Upper lobe of left lung (tissue), 6 donors: ENCODE measurements at regions not wholly inside any gene's neighbourhood (a gene's known extent, or its start where the extent isn't known, plus 50 kb on each side); places are given as distances from the start of the nearest gene placed in this dataset.

Experiments used
- ATAC-seq, 2 donors: fragments of 200-7000 bp; cut with Tn5 transposase; one replicate each; pipeline ENCODE4 v1.9.1; 2022; ENCODE audit warnings: mild to moderate bottlenecking in 2 of 2, moderate library complexity in 2 of 2; ENCODE audit not compliant: low FRiP score in 2 of 2
- DNase-seq, 2 donors: peaks; one replicate each; pipeline ENCODE4 v3.0.0-alpha.2; 2019 to 2020
- H3K27ac ChIP-seq, 4 donors: fragments of 200-600 bp; sonication (generic); one replicate each; pipeline ENCODE4 v1.5.1; 2016 to 2019
- H3K27me3 ChIP-seq, 4 donors: fragments of 200-600 bp; sonication (generic); one replicate each; pipeline ENCODE4 v1.5.1; 2017 to 2019
- H3K36me3 ChIP-seq, 4 donors: fragments of 200-600 bp; sonication (generic); one replicate each; pipeline ENCODE4 v1.5.1; 2016 to 2019
- H3K4me1 ChIP-seq, 4 donors: fragments of 200-600 bp; sonication (generic); one replicate each; pipeline ENCODE4 v1.5.1; 2018 to 2019
- H3K4me3 ChIP-seq, 4 donors: fragments of 200-600 bp; sonication (generic); one replicate each; pipeline ENCODE4 v1.5.1; 2017 to 2019; ENCODE audit warnings: mild to moderate bottlenecking in 2 of 4, moderate library complexity in 1 of 4
- H3K9me3 ChIP-seq, 4 donors: fragments of 200-600 bp; sonication (generic); one replicate each; pipeline ENCODE4 v1.5.1; 2018 to 2019
- CTCF ChIP-seq, 6 experiments: fragments of 450-650 bp in 4 of 6; fragments of 200-600 bp in 2 of 6; sonication (generic) in 2 of 6; IDR thresholded peaks; one replicate each; pipeline ENCODE4 v1.5.1; 2016 to 2019; ENCODE audit warnings: antibody characterized with exemption in 6 of 6
- EP300 ChIP-seq, 4 donors: sonication (generic); formaldehyde crosslinking; IDR thresholded peaks; one replicate each; pipeline ENCODE4 v1.5.1; 2017; ENCODE audit warnings: antibody characterized with exemption in 4 of 4, control low read depth in 2 of 4
- POLR2A ChIP-seq, 4 donors: fragments of 450-650 bp; IDR thresholded peaks; one replicate each; pipeline ENCODE4 v1.5.1; 2016 to 2017; ENCODE audit warnings: antibody characterized with exemption in 4 of 4, mild to moderate bottlenecking in 2 of 4
- POLR2AphosphoS5 ChIP-seq, 2 donors: sonication (generic); formaldehyde crosslinking; IDR thresholded peaks; one replicate each; pipeline ENCODE4 v1.5.1; 2017; ENCODE audit warnings: antibody characterized with exemption in 2 of 2
- WGBS, 2 donors: methylation state at CpG; one replicate each; pipeline ENCODE4 v1.1.5; 2017 to 2018; 5-methylcytosine and 5-hydroxymethylcytosine counted together
- donor health status: DM: no; HTN: no; CAD: no; lungs with moderate emphysema.
- donor health status: DM: no; HTN: yes; CAD: no; lungs with severe emphysema.

GRCh38 chr5:130890610-130891009, 274.4 kb downstream of the HINT1 start:
- Histone ChIP-seq H3K27me3 (no peaks in the 10 kb centered on the region), H3K4me1 (no peaks in the 10 kb centered on the region), H3K36me3 (no peaks in the 10 kb centered on the region), H3K4me3 (no peak overlapping the region), H3K27ac (no peak overlapping the region), H3K9me3 (no peaks in the 10 kb centered on the region)
- TF ChIP-seq POLR2A (IDR thresholded peaks at IDR 0.05) (no peak), EP300 (IDR thresholded peaks at IDR 0.05) (no peak), CTCF (IDR thresholded peaks at IDR 0.05) (no peak), POLR2AphosphoS5 (IDR thresholded peaks at IDR 0.05) (no peak)
- DNase-seq (no peak), ATAC-seq (no peak)
- WGBS, 2 donors = 96% methylated on average over 2 of the region's 2 CpGs

GRCh38 chr5:130885691-130886090, 279.4 kb downstream of the HINT1 start:
- TF ChIP-seq CTCF (IDR thresholded peaks at IDR 0.05) = no peak
- no peak for TF ChIP-seq POLR2AphosphoS5 (IDR thresholded peaks at IDR 0.05)
- no peak for TF ChIP-seq EP300 (IDR thresholded peaks at IDR 0.05)
- TF ChIP-seq POLR2A (IDR thresholded peaks at IDR 0.05) = no peak
- Histone ChIP-seq H3K4me1 (no peaks in the 10 kb centered on the region), H3K36me3 (no peaks in the 10 kb centered on the region), H3K27ac (no peak overlapping the region), H3K9me3 (no peaks in the 10 kb centered on the region), H3K27me3 (no peaks in the 10 kb centered on the region), H3K4me3 (no peak overlapping the region)
- DNase-seq (no peak), ATAC-seq (no peak)
- WGBS, 2 donors = 55 to 59% methylated on average over 3 of the region's 3 CpGs

GRCh38 chr5:130885027-130885426, 280.0 kb downstream of the HINT1 start:
- no peak for DNase-seq
- no peak for TF ChIP-seq CTCF (IDR thresholded peaks at IDR 0.05)
- TF ChIP-seq EP300 (IDR thresholded peaks at IDR 0.05) = no peak
- no peak for TF ChIP-seq POLR2AphosphoS5 (IDR thresholded peaks at IDR 0.05)
- no peak for TF ChIP-seq POLR2A (IDR thresholded peaks at IDR 0.05)
- no peak overlapping the region for H3K27ac ChIP-seq
- H3K36me3 ChIP-seq = no peaks in the 10 kb centered on the region
- H3K9me3 ChIP-seq = no peaks in the 10 kb centered on the region
- no peak for ATAC-seq
- H3K4me1 ChIP-seq = no peaks in the 10 kb centered on the region
- no peak overlapping the region for H3K4me3 ChIP-seq
- 79 to 86% methylated on average over 3 of the region's 3 CpGs for WGBS, 2 donors
- H3K27me3 ChIP-seq = no peaks in the 10 kb centered on the region

- 84 to 86% methylated on average over 2 of the region's 2 CpGs for WGBS, 2 donors
- Histone ChIP-seq H3K4me1 (no peaks in the 10 kb centered on the region), H3K27me3 (no peaks in the 10 kb centered on the region), H3K9me3 (no peaks in the 10 kb centered on the region), H3K27ac (no peak overlapping the region), H3K36me3 (no peaks in the 10 kb centered on the region), H3K4me3 (no peak overlapping the region)
- no peak for TF ChIP-seq CTCF (IDR thresholded peaks at IDR 0.05)
- TF ChIP-seq POLR2AphosphoS5 (IDR thresholded peaks at IDR 0.05) = no peak
- no peak for TF ChIP-seq EP300 (IDR thresholded peaks at IDR 0.05)
- no peak for TF ChIP-seq POLR2A (IDR thresholded peaks at IDR 0.05)
- no peak for DNase-seq
- ATAC-seq = no peak
These were observed 281.0 kb downstream of the HINT1 start for GRCh38 chr5:130884023-130884422.

GRCh38 chr5:130875656-130876055, 289.4 kb downstream of the HINT1 start:
- no peaks in the 10 kb centered on the region for H3K27me3 ChIP-seq
- no peaks in the 10 kb centered on the region for H3K9me3 ChIP-seq
- H3K4me3 ChIP-seq = no peak overlapping the region
- ATAC-seq = no peak
- no peak for DNase-seq
- H3K4me1 ChIP-seq = no peaks in the 10 kb centered on the region
- H3K36me3 ChIP-seq = no peaks in the 10 kb centered on the region
- WGBS, 2 donors = 88 to 90% methylated on average over 1 of the region's 1 CpG
- TF ChIP-seq EP300 (IDR thresholded peaks at IDR 0.05) = no peak
- TF ChIP-seq POLR2A (IDR thresholded peaks at IDR 0.05) = no peak
- TF ChIP-seq POLR2AphosphoS5 (IDR thresholded peaks at IDR 0.05) = no peak
- TF ChIP-seq CTCF (IDR thresholded peaks at IDR 0.05) = no peak
- H3K27ac ChIP-seq = no peak overlapping the region
